Thyroid gland (tissue), 4 donors: ENCODE measurements at regions not wholly inside any gene's neighbourhood (a gene's known extent, or its start where the extent isn't known, plus 50 kb on each side); places are given as distances from the start of the nearest gene placed in this dataset.
"Not testable (repeated sequence)": the region's sequence is repeated elsewhere in the genome, so short reads cannot be mapped to it uniquely, and the experiment has no call there.

Source experiments
- DNase-seq, 2 donors: peaks; one replicate each; pipeline ENCODE4 v3.0.0-alpha.2; 2019
- H3K27ac ChIP-seq, 3 donors: fragments of 200-600 bp; sonication (generic); 1 replicate in 2 of 3; 2 replicates in 1 of 3; pipeline ENCODE4 v1.5.1; 2016 to 2019; ENCODE audit warnings: mild to moderate bottlenecking in 1 of 3, moderate library complexity in 1 of 3
- H3K27me3 ChIP-seq: fragments of 200-600 bp; sonication (generic); one replicate; pipeline ENCODE4 v1.5.1; 2019
- H3K36me3 ChIP-seq, 2 donors: fragments of 200-600 bp; sonication (generic); one replicate each; pipeline ENCODE4 v1.5.1; 2016 to 2019
- H3K4me1 ChIP-seq, 2 donors: fragments of 200-600 bp; sonication (generic); one replicate each; pipeline ENCODE4 v1.5.1; 2017 to 2019
- H3K4me3 ChIP-seq, 3 donors: fragments of 200-600 bp; sonication (generic); replicated peaks in 1 of 3; 1 replicate in 2 of 3; 2 replicates in 1 of 3; pipeline ENCODE4 v1.5.1; 2016; ENCODE audit warnings: mild to moderate bottlenecking in 1 of 3
- H3K9me3 ChIP-seq: fragments of 200-600 bp; sonication (generic); one replicate; pipeline ENCODE4 v1.5.1; 2017
- WGBS, 2 donors: methylation state at CpG; one replicate each; pipeline ENCODE4 v1.1.5; 2017; 5-methylcytosine and 5-hydroxymethylcytosine counted together
- intact Hi-C: fragments of 100-400 bp; cut with DNase I; formaldehyde crosslinking; loops from one replicate; pipeline ENCODE4 v1.15.1; 2023

- H3K4me3 ChIP-seq, H3K4me1 ChIP-seq, intact Hi-C loops, H3K27ac ChIP-seq, H3K27me3 ChIP-seq, H3K9me3 ChIP-seq, DNase-seq, H3K36me3 ChIP-seq: not testable (repeated sequence)
- 65 to 68% methylated on average over 18 of the region's 18 CpGs for WGBS, 2 donors
Measured at GRCh38 chr16:46394149-46394548, 227.0 kb downstream of the SHCBP1 start.

GRCh38 chr16:46392930-46393722 is 228.1 kb downstream of the SHCBP1 start:
- intact Hi-C loops: not testable (repeated sequence)

DNA sequence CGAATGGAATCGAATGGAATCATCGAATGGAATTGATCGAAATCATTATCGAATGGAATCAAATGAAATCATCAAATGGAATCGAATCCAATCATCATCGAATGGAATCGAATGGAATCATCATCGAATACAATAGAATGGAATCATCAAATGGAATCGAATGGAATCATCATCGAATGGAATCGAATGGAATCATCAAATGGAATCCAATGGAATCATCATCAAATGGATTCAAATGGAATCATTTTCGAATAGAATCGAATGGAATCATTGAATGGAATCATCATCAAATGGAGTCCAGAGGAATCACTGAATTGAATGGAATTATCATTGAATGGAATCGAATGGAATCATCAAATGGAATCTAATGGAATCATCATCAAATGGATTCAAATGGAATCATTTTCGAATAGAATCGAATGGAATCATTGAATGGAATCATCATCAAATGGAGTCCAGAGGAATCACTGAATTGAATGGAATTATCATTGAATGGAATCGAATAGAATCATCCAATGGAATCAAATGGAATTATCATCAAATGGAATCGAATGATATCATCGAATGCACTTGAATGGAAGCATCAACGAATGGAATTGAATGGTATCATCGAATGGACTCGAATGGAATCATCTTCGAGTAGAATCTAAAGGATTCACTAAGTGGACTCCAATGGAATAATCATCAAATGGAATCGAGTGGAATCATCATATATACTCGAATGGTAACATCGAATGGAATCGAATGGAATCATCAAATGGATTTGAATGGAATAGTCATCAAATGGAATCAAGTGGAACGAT is 230.3 kb downstream of the SHCBP1 start:
- H3K4me3 ChIP-seq, H3K9me3 ChIP-seq, DNase-seq, H3K27ac ChIP-seq, intact Hi-C loops, H3K36me3 ChIP-seq, H3K27me3 ChIP-seq, H3K4me1 ChIP-seq: not testable (repeated sequence)
- 73 to 76% methylated on average over 29 of the region's 29 CpGs for WGBS, 2 donors

More at GRCh38 chr16:46392930-46393722, 228.1 kb downstream of the SHCBP1 start:
- H3K4me1 ChIP-seq, H3K4me3 ChIP-seq, H3K9me3 ChIP-seq, DNase-seq, H3K27ac ChIP-seq, H3K36me3 ChIP-seq, H3K27me3 ChIP-seq: not testable (repeated sequence)
- WGBS, 2 donors: 71 to 75% methylated on average over 26 of the region's 26 CpGs

- DNase-seq: peak in 1 of 2 donors; percentile 35
- intact Hi-C loops, H3K27me3 ChIP-seq, H3K4me1 ChIP-seq, H3K4me3 ChIP-seq, H3K36me3 ChIP-seq, H3K27ac ChIP-seq, H3K9me3 ChIP-seq: not testable (repeated sequence)
- 76 to 78% methylated on average over 20 of the region's 20 CpGs for WGBS, 2 donors
Measured at GRCh38 chr16:46389561-46390041, 231.6 kb downstream of the SHCBP1 start.

GRCh38 chr16:46388939-46389491 is 232.2 kb downstream of the SHCBP1 start:
- H3K36me3 ChIP-seq, DNase-seq, H3K4me3 ChIP-seq, H3K27ac ChIP-seq, H3K4me1 ChIP-seq, H3K9me3 ChIP-seq, intact Hi-C loops, H3K27me3 ChIP-seq: not testable (repeated sequence)
- WGBS, 2 donors: 74 to 78% methylated on average over 27 of the region's 27 CpGs

- H3K27ac ChIP-seq, H3K4me3 ChIP-seq, H3K9me3 ChIP-seq, DNase-seq, H3K36me3 ChIP-seq, H3K4me1 ChIP-seq, H3K27me3 ChIP-seq, intact Hi-C loops: not testable (repeated sequence)
- WGBS, 2 donors: 72 to 77% methylated on average over 16 of the region's 16 CpGs
Measured at GRCh38 chr16:46388354-46388753, 232.8 kb downstream of the SHCBP1 start.

DNA sequence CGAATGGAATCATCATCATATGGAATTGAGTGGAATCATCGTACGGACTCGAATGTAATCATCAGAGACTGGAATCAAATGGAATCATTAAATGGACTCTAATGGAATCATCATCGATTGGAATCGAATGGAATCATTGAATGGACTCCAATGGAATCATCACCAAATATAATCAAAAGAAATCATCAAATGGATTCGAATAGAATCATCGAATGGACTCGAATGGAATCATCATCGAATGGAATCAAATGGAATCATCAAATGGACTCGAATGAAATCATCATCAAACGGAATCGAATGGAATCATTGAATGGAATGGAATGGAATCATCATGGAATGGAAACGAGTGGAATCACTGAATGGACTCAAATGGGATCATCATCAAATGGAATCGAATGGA is 233.5 kb downstream of the SHCBP1 start:
- peak in 1 of 2 donors; percentile 19 for DNase-seq
- H3K4me1 ChIP-seq, H3K36me3 ChIP-seq, H3K9me3 ChIP-seq, H3K27ac ChIP-seq, intact Hi-C loops, H3K4me3 ChIP-seq, H3K27me3 ChIP-seq: not testable (repeated sequence)
- 63 to 67% methylated on average over 15 of the region's 15 CpGs for WGBS, 2 donors

- H3K27ac ChIP-seq, H3K9me3 ChIP-seq, intact Hi-C loops, H3K4me1 ChIP-seq, H3K4me3 ChIP-seq, H3K36me3 ChIP-seq, H3K27me3 ChIP-seq, DNase-seq: not testable (repeated sequence)
- WGBS, 2 donors: 69 to 73% methylated on average over 28 of the region's 28 CpGs
Measured at GRCh38 chr16:46386805-46387620, 234.2 kb downstream of the SHCBP1 start.

- H3K36me3 ChIP-seq, intact Hi-C loops, H3K4me1 ChIP-seq, H3K9me3 ChIP-seq, H3K27me3 ChIP-seq, H3K4me3 ChIP-seq, DNase-seq, H3K27ac ChIP-seq: not testable (repeated sequence)
- WGBS, 2 donors: 67 to 68% methylated on average over 25 of the region's 25 CpGs
Measured at GRCh38 chr16:46386110-46386771, 234.9 kb downstream of the SHCBP1 start.

DNA sequence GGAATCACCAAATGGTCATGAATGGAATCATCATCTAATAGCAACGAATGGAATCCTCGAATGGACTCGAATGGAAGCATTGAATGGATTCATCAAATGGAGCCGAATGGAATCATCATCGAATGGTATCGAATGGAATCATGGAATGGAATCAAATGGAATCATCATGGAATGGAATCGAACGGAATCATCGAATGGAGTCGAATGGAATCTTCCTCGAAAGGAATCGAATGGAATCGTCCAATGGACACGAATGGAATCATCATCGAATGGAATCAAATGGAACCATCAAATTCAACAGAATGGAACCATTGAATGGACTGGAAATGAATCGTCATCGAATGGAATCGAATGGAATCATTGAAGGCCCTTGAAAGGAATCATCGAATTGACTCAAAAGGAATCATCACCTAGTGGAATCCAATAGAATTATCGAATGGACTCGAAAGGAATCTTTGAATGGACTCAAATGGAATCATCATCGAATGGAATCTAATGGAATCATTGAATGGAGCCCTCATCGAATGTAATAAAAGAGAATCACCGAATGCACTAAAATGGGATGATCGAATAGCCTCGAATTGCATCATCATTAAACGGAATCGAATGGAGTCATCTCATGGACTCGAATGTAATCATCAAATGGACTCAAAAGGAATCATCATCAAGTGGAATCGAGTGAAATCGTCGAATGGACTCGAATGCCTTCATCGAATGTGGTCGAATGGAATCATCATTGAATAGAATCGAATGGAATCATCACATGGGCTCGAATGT is 236.7 kb downstream of the SHCBP1 start:
- H3K9me3 ChIP-seq, H3K36me3 ChIP-seq, H3K4me3 ChIP-seq, intact Hi-C loops, H3K27ac ChIP-seq, H3K4me1 ChIP-seq, H3K27me3 ChIP-seq: not testable (repeated sequence)
- 65 to 69% methylated on average over 37 of the region's 37 CpGs for WGBS, 2 donors
- peak in 1 of 2 donors; percentile 25 for DNase-seq

GRCh38 chr16:46383581-46383980 is 237.6 kb downstream of the SHCBP1 start:
- H3K27me3 ChIP-seq, H3K36me3 ChIP-seq, H3K4me3 ChIP-seq, H3K9me3 ChIP-seq, DNase-seq, H3K4me1 ChIP-seq, H3K27ac ChIP-seq, intact Hi-C loops: not testable (repeated sequence)
- WGBS, 2 donors: 69 to 75% methylated on average over 16 of the region's 16 CpGs
